Caco-2 (cell line): ENCODE measurements at regions not wholly inside any gene's neighbourhood (a gene's known extent, or its start where the extent isn't known, plus 50 kb on each side); places are given as distances from the start of the nearest gene placed in this dataset.

Experiments
- BruUV-seq: library from RNA; stranded (reverse); fragments of 400-500 nt; replicated peaks from 2 replicates; lab custom pipeline; 2021; lab: Mats Ljungman, UMichigan
- CTCF ChIA-PET: fragments of 300-600 bp; sonication (Branson Sonifier 250); formaldehyde crosslinking; loops from one replicate; lab custom pipeline; 2022; ENCODE audit warnings: antibody characterized with exemption; lab: Charles Lee
- POLR2A ChIA-PET: fragments of 300-600 bp; sonication (Branson Sonifier 250); formaldehyde crosslinking; loops from one replicate; lab custom pipeline; 2022; ENCODE audit warnings: antibody characterized with exemption; lab: Charles Lee
- DNase-seq, 2 experiments: peaks; one replicate each; pipeline versions ENCODE4 v3.0.0 to v3.0.0-alpha.2; 2020 to 2022
- H3K27me3 ChIP-seq: replicated peaks from 2 replicates; pipeline ENCODE4 v1.6.0; 2011; ENCODE audit warnings: low read length; ENCODE audit not compliant: control insufficient read depth, insufficient read depth
- H3K36me3 ChIP-seq: 2 replicates; pipeline ENCODE4 v1.5.1; 2011; ENCODE audit warnings: low read length; ENCODE audit not compliant: control insufficient read depth, insufficient read depth
- H3K4me1 ChIP-seq: fragments of 250-450 bp; sonication (Bioruptor Pico); 2 replicates; pipeline ENCODE4 v1.5.1; 2020; ENCODE audit warnings: mild to moderate bottlenecking
- H3K4me3 ChIP-seq: 2 replicates; pipeline ENCODE4 v1.5.1; 2011; ENCODE audit warnings: low read depth, mild to moderate bottlenecking, control low read depth, low read length
- H3K9me3 ChIP-seq: fragments of 250-450 bp; sonication (Bioruptor Pico); 2 replicates; pipeline ENCODE4 v1.5.1; 2020; ENCODE audit warnings: mild to moderate bottlenecking, moderate library complexity
- H3K27ac Mint-ChIP-seq: one replicate; pipeline ENCODE4 v1.8.0; 2022; ENCODE audit warnings: mixed read lengths; ENCODE audit not compliant: unreplicated experiment
- H3K27me3 Mint-ChIP-seq: one replicate; pipeline ENCODE4 v1.8.0; 2022; ENCODE audit warnings: mixed read lengths; ENCODE audit not compliant: insufficient read depth, unreplicated experiment
- H3K36me3 Mint-ChIP-seq: one replicate; pipeline ENCODE4 v1.8.0; 2022; ENCODE audit warnings: mild to moderate bottlenecking, mixed read lengths; ENCODE audit not compliant: insufficient read depth, unreplicated experiment
- H3K4me1 Mint-ChIP-seq: one replicate; pipeline ENCODE4 v1.8.0; 2022; ENCODE audit warnings: low read depth, mixed read lengths; ENCODE audit not compliant: unreplicated experiment
- H3K4me3 Mint-ChIP-seq: one replicate; pipeline ENCODE4 v1.8.0; 2022; ENCODE audit warnings: mild to moderate bottlenecking, moderate library complexity, mixed read lengths; ENCODE audit not compliant: unreplicated experiment
- H3K9me3 Mint-ChIP-seq: one replicate; pipeline ENCODE4 v1.8.0; 2022; ENCODE audit warnings: mixed read lengths; ENCODE audit not compliant: unreplicated experiment
- intact Hi-C: fragments of 100-400 bp; cut with micrococcal nuclease; formaldehyde crosslinking; loops from one replicate; pipeline ENCODE4 v1.10.0; 2022; ENCODE audit not compliant: unreplicated experiment
- TF ChIP-seq, protein P1 (sequence below), 2 experiments: fragments of 200-600 bp in 1 of 2; IDR thresholded peaks; 1 replicate in 1 of 2; 2 replicates in 1 of 2; pipeline versions ENCODE4 v1.5.1 to v1.8.0; 2011 to 2022; ENCODE audit warnings: antibody characterized with exemption in 1 of 2, control low read depth in 1 of 2, inconsistent platforms in 1 of 2, low read depth in 1 of 2, low read length in 1 of 2, mild to moderate bottlenecking in 1 of 2, moderate library complexity in 1 of 2; ENCODE audit not compliant: insufficient read depth in 1 of 2, severe bottlenecking in 1 of 2, unreplicated experiment in 1 of 2

DNA sequence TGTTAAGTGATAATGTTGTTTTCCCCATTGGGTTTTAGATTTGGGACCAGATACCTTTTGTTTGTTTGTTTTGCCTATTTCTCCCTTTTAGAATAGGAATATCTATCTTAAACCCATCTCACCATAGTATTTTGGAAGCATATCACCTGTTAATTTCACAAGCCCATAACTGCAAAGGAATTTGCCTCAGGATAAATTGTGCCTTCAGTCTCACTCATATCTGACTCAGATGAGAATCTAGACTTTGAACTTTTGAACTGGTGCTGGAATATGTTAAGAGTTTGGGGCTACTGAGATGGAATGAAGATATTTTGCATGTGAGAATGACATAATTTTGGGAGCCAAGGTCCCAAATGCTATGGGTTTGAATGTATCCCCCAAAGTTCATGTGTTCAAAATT is 607.4 kb downstream of the HACE1 start:
- H3K4me3 Mint-ChIP-seq, result no peak overlapping the region

DNA sequence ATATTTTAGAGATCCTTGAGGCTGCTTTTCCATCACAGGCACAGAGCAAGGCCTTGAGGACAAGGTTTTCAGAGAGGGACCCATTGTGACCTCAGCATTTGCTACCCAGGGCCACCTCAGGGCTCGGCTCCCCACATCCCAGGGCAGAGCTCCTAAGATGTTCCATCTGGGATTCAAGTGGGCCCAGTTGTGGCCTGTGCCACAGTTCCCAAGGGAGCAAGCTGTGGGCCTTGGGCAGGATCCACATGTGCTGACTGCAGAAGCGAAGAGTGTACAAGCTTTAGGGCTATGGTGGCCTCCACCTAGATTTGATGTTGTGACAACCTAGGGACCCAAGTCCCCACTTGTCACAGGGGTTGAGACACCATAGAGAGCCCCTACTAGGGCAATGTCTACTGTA is 608.1 kb downstream of the HACE1 start:
- Histone ChIP-seq H3K4me1 (peaks cover 46% of the 10 kb centered on the region), H3K9me3 (no peaks in the 10 kb centered on the region; the same call in 1 of the 2 replicates), H3K36me3 (no peaks in the 10 kb centered on the region), H3K27me3 (no peaks in the 10 kb centered on the region), H3K4me3 (no peak overlapping the region)
- peaks cover 33% of the 10 kb centered on the region for H3K4me1 Mint-ChIP-seq
- no peaks in the 10 kb centered on the region for H3K27me3 Mint-ChIP-seq
- no peak for DNase-seq
- TF ChIP-seq, protein P1, sequence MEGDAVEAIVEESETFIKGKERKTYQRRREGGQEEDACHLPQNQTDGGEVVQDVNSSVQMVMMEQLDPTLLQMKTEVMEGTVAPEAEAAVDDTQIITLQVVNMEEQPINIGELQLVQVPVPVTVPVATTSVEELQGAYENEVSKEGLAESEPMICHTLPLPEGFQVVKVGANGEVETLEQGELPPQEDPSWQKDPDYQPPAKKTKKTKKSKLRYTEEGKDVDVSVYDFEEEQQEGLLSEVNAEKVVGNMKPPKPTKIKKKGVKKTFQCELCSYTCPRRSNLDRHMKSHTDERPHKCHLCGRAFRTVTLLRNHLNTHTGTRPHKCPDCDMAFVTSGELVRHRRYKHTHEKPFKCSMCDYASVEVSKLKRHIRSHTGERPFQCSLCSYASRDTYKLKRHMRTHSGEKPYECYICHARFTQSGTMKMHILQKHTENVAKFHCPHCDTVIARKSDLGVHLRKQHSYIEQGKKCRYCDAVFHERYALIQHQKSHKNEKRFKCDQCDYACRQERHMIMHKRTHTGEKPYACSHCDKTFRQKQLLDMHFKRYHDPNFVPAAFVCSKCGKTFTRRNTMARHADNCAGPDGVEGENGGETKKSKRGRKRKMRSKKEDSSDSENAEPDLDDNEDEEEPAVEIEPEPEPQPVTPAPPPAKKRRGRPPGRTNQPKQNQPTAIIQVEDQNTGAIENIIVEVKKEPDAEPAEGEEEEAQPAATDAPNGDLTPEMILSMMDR (IDR thresholded peaks at IDR 0.05; ENCODE audit: insufficient read depth in 1 of 2, low read depth in 1 of 2, low read length in 1 of 2, severe bottlenecking in 1 of 2, unreplicated experiment in 1 of 2), result no peak
- ChIA-PET CTCF (no interaction called here), POLR2A (no interaction called here)
- intact Hi-C loops, result loop anchor here (1.0 to 10.0 kb wide), 2 partner anchors 11 to 523 kb away; no protein-coding TSS in a partner anchor
- H3K27ac Mint-ChIP-seq, result peak overlapping the region; percentile 30
- peaks cover 13% of the 10 kb centered on the region for H3K9me3 Mint-ChIP-seq
- H3K4me3 Mint-ChIP-seq, result no peak overlapping the region
- H3K36me3 Mint-ChIP-seq, result no peaks in the 10 kb centered on the region
- no TSS peak for BruUV-seq

More for the DNA sequence above, 607.4 kb downstream of the HACE1 start:
- BruUV-seq, result no TSS peak
- no peaks in the 10 kb centered on the region for H3K36me3 Mint-ChIP-seq
- ChIA-PET POLR2A (no interaction called here), CTCF (no interaction called here)
- Histone ChIP-seq H3K4me1 (peaks cover 46% of the 10 kb centered on the region), H3K36me3 (no peaks in the 10 kb centered on the region), H3K9me3 (no peaks in the 10 kb centered on the region; the same call in 1 of the 2 replicates), H3K27me3 (no peaks in the 10 kb centered on the region), H3K4me3 (no peak overlapping the region)
- H3K27me3 Mint-ChIP-seq, result no peaks in the 10 kb centered on the region
- peak in 1 of 2 experiments; percentile 18 for DNase-seq
- intact Hi-C loops, result loop anchor here (1.0 to 10.0 kb wide), 2 partner anchors 12 to 523 kb away; no protein-coding TSS in a partner anchor
- TF ChIP-seq, protein P1 (IDR thresholded peaks at IDR 0.05; ENCODE audit: insufficient read depth in 1 of 2, low read depth in 1 of 2, low read length in 1 of 2, severe bottlenecking in 1 of 2, unreplicated experiment in 1 of 2), result no peak
- peaks cover 33% of the 10 kb centered on the region for H3K4me1 Mint-ChIP-seq
- peaks cover 13% of the 10 kb centered on the region for H3K9me3 Mint-ChIP-seq
- H3K27ac Mint-ChIP-seq, result peak overlapping the region; percentile 40

GRCh38 chr6:104240865-104241264 is 618.9 kb downstream of the HACE1 start:
- H3K9me3 Mint-ChIP-seq, result peaks cover 24% of the 10 kb centered on the region
- Histone ChIP-seq H3K36me3 (no peaks in the 10 kb centered on the region), H3K9me3 (peaks cover 7% of the 10 kb centered on the region), H3K4me1 (peaks cover 35% of the 10 kb centered on the region), H3K27me3 (no peaks in the 10 kb centered on the region), H3K4me3 (no peak overlapping the region)
- TF ChIP-seq, protein P1 (IDR thresholded peaks at IDR 0.05; ENCODE audit: insufficient read depth in 1 of 2, low read depth in 1 of 2, low read length in 1 of 2, severe bottlenecking in 1 of 2, unreplicated experiment in 1 of 2), result no peak
- intact Hi-C loops, result loop anchor here (1.0 kb wide), 4 partner anchors 10 to 84 kb away; no protein-coding TSS in a partner anchor
- BruUV-seq, result no TSS peak
- H3K4me1 Mint-ChIP-seq, result peaks cover 18% of the 10 kb centered on the region
- peaks cover 6% of the 10 kb centered on the region for H3K36me3 Mint-ChIP-seq
- peak overlapping the region; percentile 25 for H3K4me3 Mint-ChIP-seq
- H3K27me3 Mint-ChIP-seq, result no peaks in the 10 kb centered on the region
- peak; percentile 53 to 55 for DNase-seq
- peak overlapping the region; percentile 72 for H3K27ac Mint-ChIP-seq
- ChIA-PET CTCF (no interaction called here), POLR2A (interaction anchor here (1.1 kb wide), 1 partner anchor 9 kb away, joined by 3 read pairs; no protein-coding TSS in a partner anchor)
